ENCODE measurements at regions not wholly inside any gene's neighbourhood (a gene's known extent, or its start where the extent isn't known, plus 50 kb on each side); places are given as distances from the start of the nearest gene placed in this dataset.

DNA sequence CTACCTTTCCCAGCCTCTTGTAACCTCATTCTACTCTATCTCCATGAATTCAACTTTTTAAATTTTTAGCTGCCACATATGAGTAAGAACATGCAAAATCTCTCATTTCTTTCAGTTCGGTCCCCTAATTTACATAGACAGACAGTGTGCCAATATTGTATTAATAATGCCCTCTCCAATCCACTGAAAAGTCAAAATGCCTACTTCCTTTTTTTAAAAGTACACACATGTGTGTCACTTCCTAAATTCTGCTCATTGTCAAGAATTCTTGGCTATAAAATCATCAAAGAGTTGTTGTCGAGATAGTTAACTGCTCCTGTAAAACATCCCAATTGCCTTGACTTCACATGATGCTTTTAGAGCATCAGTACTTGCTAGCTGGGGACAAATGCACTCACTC is 84.2 kb upstream of the IL12A start:
- Histone ChIP-seq H3K9ac (ENCODE audit: extremely low read depth, low read length, poor library complexity, severe bottlenecking) (no peak overlapping the region), H3K36me3 (ENCODE audit: control insufficient read depth, insufficient read depth, low read length) (no peaks in the 10 kb centered on the region), H3K4me3 (ENCODE audit: low read length) (no peak overlapping the region), H3K27me3 (ENCODE audit: control insufficient read depth, insufficient read depth, low read length, poor library complexity, severe bottlenecking) (no peaks in the 10 kb centered on the region), H3K27ac (ENCODE audit: low read depth, low read length) (no peak overlapping the region), H3K4me1 (ENCODE audit: control insufficient read depth, insufficient read depth, low read length) (no peaks in the 10 kb centered on the region), H3K9me3 (ENCODE audit: control insufficient read depth, low read length) (no peaks in the 10 kb centered on the region)
- Mint-ChIP-seq H3K4me3 (no peak overlapping the region), H3K4me1 (no peaks in the 10 kb centered on the region), H3K27ac (no peak overlapping the region), H3K9me3 (no peaks in the 10 kb centered on the region), H3K27me3 (ENCODE audit: insufficient read depth) (no peaks in the 10 kb centered on the region), H3K36me3 (ENCODE audit: low read depth) (no peaks in the 10 kb centered on the region)
- no peak for DNase-seq
- 90 to 96% methylated on average over 2 of the region's 2 CpGs for WGBS, 2 experiments (ENCODE audit: insufficient coverage in 1 of 2, insufficient read length in 1 of 2)
- TF ChIP-seq CTCF (conservative IDR thresholded peaks at IDR 0.05), result no peak

DNA sequence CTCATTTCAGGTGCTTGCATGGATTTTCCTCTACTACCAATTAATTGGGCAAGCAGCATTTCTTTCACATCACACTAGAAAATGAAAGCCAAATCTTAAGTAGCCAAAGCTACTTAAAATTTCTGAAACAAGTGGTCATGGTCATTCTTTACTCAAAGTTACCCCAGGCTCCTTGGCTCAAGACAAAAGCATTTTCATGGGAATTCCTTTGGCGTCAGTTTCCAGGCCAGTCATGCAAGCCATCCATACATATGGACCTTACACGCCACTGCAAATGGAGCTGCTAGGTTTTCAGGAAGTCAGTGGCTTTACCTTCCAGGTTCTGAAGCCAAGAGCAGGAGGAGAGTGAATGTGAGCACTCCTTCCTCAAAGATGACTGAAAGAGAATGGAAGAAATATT is 83.7 kb upstream of the IL12A start:
- H3K9me3 Mint-ChIP-seq, result no peaks in the 10 kb centered on the region
- H3K36me3 ChIP-seq (ENCODE audit: control insufficient read depth, insufficient read depth, low read length), result no peaks in the 10 kb centered on the region
- no peaks in the 10 kb centered on the region for H3K27me3 ChIP-seq (ENCODE audit: control insufficient read depth, insufficient read depth, low read length, poor library complexity, severe bottlenecking)
- H3K9ac ChIP-seq (ENCODE audit: extremely low read depth, low read length, poor library complexity, severe bottlenecking), result no peak overlapping the region
- H3K4me1 ChIP-seq (ENCODE audit: control insufficient read depth, insufficient read depth, low read length), result no peaks in the 10 kb centered on the region
- no peaks in the 10 kb centered on the region for H3K36me3 Mint-ChIP-seq (ENCODE audit: low read depth)
- H3K4me3 Mint-ChIP-seq, result no peak overlapping the region
- DNase-seq, result no peak
- H3K27ac ChIP-seq (ENCODE audit: low read depth, low read length), result no peak overlapping the region
- no peak overlapping the region for H3K4me3 ChIP-seq (ENCODE audit: low read length)
- no peaks in the 10 kb centered on the region for H3K27me3 Mint-ChIP-seq (ENCODE audit: insufficient read depth)
- no peaks in the 10 kb centered on the region for H3K9me3 ChIP-seq (ENCODE audit: control insufficient read depth, low read length)
- WGBS, 2 experiments (ENCODE audit: insufficient coverage in 1 of 2, insufficient read length in 1 of 2), result 80 to 88% methylated on average over 1 to 2 of the region's 2 CpGs
- no peaks in the 10 kb centered on the region for H3K4me1 Mint-ChIP-seq
- no peak for TF ChIP-seq CTCF (conservative IDR thresholded peaks at IDR 0.05)
- H3K27ac Mint-ChIP-seq, result no peak overlapping the region

GRCh38 chr3:159907828-159908227 is 80.8 kb upstream of the IL12A start:
- no peak for TF ChIP-seq CTCF (conservative IDR thresholded peaks at IDR 0.05)
- no peaks in the 10 kb centered on the region for H3K4me1 Mint-ChIP-seq
- H3K36me3 ChIP-seq (ENCODE audit: control insufficient read depth, insufficient read depth, low read length), result no peaks in the 10 kb centered on the region

More at GRCh38 chr3:159907828-159908227, 80.8 kb upstream of the IL12A start:
- 93% methylated on average over 1 of the region's 1 CpG; no CpG with 5 or more reads in 1 of the 2 experiments for WGBS, 2 experiments (ENCODE audit: insufficient coverage in 1 of 2, insufficient read length in 1 of 2)
- H3K4me3 Mint-ChIP-seq, result no peak overlapping the region
- no peaks in the 10 kb centered on the region for H3K9me3 Mint-ChIP-seq
- no peak overlapping the region for H3K9ac ChIP-seq (ENCODE audit: extremely low read depth, low read length, poor library complexity, severe bottlenecking)
- H3K27me3 Mint-ChIP-seq (ENCODE audit: insufficient read depth), result no peaks in the 10 kb centered on the region
- no peaks in the 10 kb centered on the region for H3K4me1 ChIP-seq (ENCODE audit: control insufficient read depth, insufficient read depth, low read length)
- no peak overlapping the region for H3K4me3 ChIP-seq (ENCODE audit: low read length)
- H3K27ac ChIP-seq (ENCODE audit: low read depth, low read length), result no peak overlapping the region
- H3K27me3 ChIP-seq (ENCODE audit: control insufficient read depth, insufficient read depth, low read length, poor library complexity, severe bottlenecking), result no peaks in the 10 kb centered on the region
- H3K36me3 Mint-ChIP-seq (ENCODE audit: low read depth), result no peaks in the 10 kb centered on the region
- DNase-seq, result no peak
- no peak overlapping the region for H3K27ac Mint-ChIP-seq
- no peaks in the 10 kb centered on the region for H3K9me3 ChIP-seq (ENCODE audit: control insufficient read depth, low read length)

Measured in endodermal cell (in vitro differentiated cells).